BJ (cell line): ENCODE measurements at regions not wholly inside any gene's neighbourhood (a gene's known extent, or its start where the extent isn't known, plus 50 kb on each side); places are given as distances from the start of the nearest gene placed in this dataset.

Source experiments
- CTCF ChIA-PET: fragments of 350-600 bp; formaldehyde crosslinking; extraction: SDS; loops from one replicate; lab custom pipeline; 2021; ENCODE audit warnings: antibody characterized with exemption, inconsistent platforms; lab: Yijun Ruan, JAX
- POLR2A ChIA-PET: fragments of 300-600 bp; sonication (Branson Sonifier 250); formaldehyde crosslinking; extraction: SDS; loops from one replicate; lab custom pipeline; 2021; ENCODE audit warnings: antibody characterized with exemption; lab: Charles Lee
- DNase-seq: peaks from one replicate; pipeline ENCODE4 v3.0.0-alpha.2; 2011; ENCODE audit warnings: low read depth
- H3K27me3 ChIP-seq: 2 replicates; pipeline ENCODE4 v1.6.0; 2011; ENCODE audit warnings: low read length; ENCODE audit not compliant: control insufficient read depth, insufficient read depth
- H3K36me3 ChIP-seq: 2 replicates; pipeline ENCODE4 v1.5.1; 2011; ENCODE audit warnings: low read length; ENCODE audit not compliant: control insufficient read depth, insufficient read depth
- H3K4me3 ChIP-seq: 2 replicates; pipeline ENCODE4 v1.5.1; 2011; ENCODE audit warnings: low read depth, mild to moderate bottlenecking, control low read depth, low read length
- CTCF ChIP-seq: IDR thresholded peaks from 2 replicates; pipeline ENCODE4 v1.5.1; 2011; ENCODE audit warnings: low read depth, mild to moderate bottlenecking, control low read depth, inconsistent platforms, low read length, moderate library complexity; ENCODE audit not compliant: insufficient read depth

GRCh38 chr2:196420143-196420542 is 219.4 kb upstream of the CCDC150 start:
- Histone ChIP-seq H3K27me3 (no peaks in the 10 kb centered on the region), H3K36me3 (no peaks in the 10 kb centered on the region), H3K4me3 (no peak overlapping the region)
- POLR2A ChIA-PET = interaction anchor here (0.6 kb wide), 1 partner anchor 144 kb away, joined by 3 read pairs; no protein-coding TSS in a partner anchor
- no peak for DNase-seq
- TF ChIP-seq CTCF = no peak
- CTCF ChIA-PET = interaction anchor here (1.0 kb wide), 1 partner anchor 11 kb away, joined by 4 read pairs; no protein-coding TSS in a partner anchor

- CTCF ChIA-PET = interaction anchor here (0.9 to 1.8 kb wide), 2 partner anchors 16 to 32 kb away, joined by 4 read pairs; no protein-coding TSS in a partner anchor
- H3K36me3 ChIP-seq = no peaks in the 10 kb centered on the region
- DNase-seq = no peak
Measured at GRCh38 chr2:196421880-196422279, 217.6 kb upstream of the CCDC150 start.

GRCh38 chr2:196422361-196422760 is 217.2 kb upstream of the CCDC150 start:
- TF ChIP-seq CTCF = no peak
- POLR2A ChIA-PET = no interaction called here

More at GRCh38 chr2:196421880-196422279, 217.6 kb upstream of the CCDC150 start:
- no peak for TF ChIP-seq CTCF
- Histone ChIP-seq H3K4me3 (no peak overlapping the region), H3K27me3 (no peaks in the 10 kb centered on the region)
- POLR2A ChIA-PET = no interaction called here

GRCh38 chr2:196426122-196426521 is 213.4 kb upstream of the CCDC150 start:
- H3K36me3 ChIP-seq = no peaks in the 10 kb centered on the region
- POLR2A ChIA-PET = no interaction called here
- no peak for DNase-seq
- H3K27me3 ChIP-seq = no peaks in the 10 kb centered on the region
- no peak overlapping the region for H3K4me3 ChIP-seq
- no peak for TF ChIP-seq CTCF
- CTCF ChIA-PET = no interaction called here

More at GRCh38 chr2:196422361-196422760, 217.2 kb upstream of the CCDC150 start:
- H3K4me3 ChIP-seq = no peak overlapping the region
- DNase-seq = no peak
- H3K27me3 ChIP-seq = no peaks in the 10 kb centered on the region
- H3K36me3 ChIP-seq = no peaks in the 10 kb centered on the region
- CTCF ChIA-PET = interaction anchor here (0.9 to 1.8 kb wide), 2 partner anchors 16 to 31 kb away, joined by 4 read pairs; no protein-coding TSS in a partner anchor

- Histone ChIP-seq H3K27me3 (no peaks in the 10 kb centered on the region), H3K36me3 (no peaks in the 10 kb centered on the region), H3K4me3 (no peak overlapping the region)
- TF ChIP-seq CTCF = no peak
- ChIA-PET CTCF (interaction anchor here (1.3 kb wide), 1 partner anchor 13 kb away, joined by 3 read pairs; no protein-coding TSS in a partner anchor), POLR2A (no interaction called here)
- no peak for DNase-seq
Measured at GRCh38 chr2:196427986-196428634, 211.4 kb upstream of the CCDC150 start.
